Small intestine (tissue), 7 donors: ENCODE measurements at regions not wholly inside any gene's neighbourhood (a gene's known extent, or its start where the extent isn't known, plus 50 kb on each side); places are given as distances from the start of the nearest gene placed in this dataset.

Experiments
- DNase-seq, 2 donors: peaks; one replicate each; pipeline versions ENCODE4 v3.0.0 to v3.0.0-alpha.2; 2013
- FAIRE-seq: peaks from 2 replicates; lab custom pipeline; 2012; peaks lifted over from hg19 to GRCh38; lab: Jason Lieb, UNC
- H3K27ac ChIP-seq, 3 donors: one replicate each; pipeline ENCODE4 v1.5.1; 2013; ENCODE audit warnings: low read length in 2 of 3, mild to moderate bottlenecking in 2 of 3, control low read depth in 1 of 3, inconsistent platforms in 1 of 3, low read depth in 1 of 3, moderate library complexity in 1 of 3
- H3K27me3 ChIP-seq, 3 donors: one replicate each; pipeline ENCODE4 v1.6.1; 2013; ENCODE audit warnings: low read length in 3 of 3, inconsistent platforms in 1 of 3; ENCODE audit not compliant: control insufficient read depth in 3 of 3, insufficient read depth in 3 of 3
- H3K36me3 ChIP-seq, 3 donors: one replicate each; pipeline ENCODE4 v1.6.1; 2013; ENCODE audit warnings: low read length in 3 of 3, inconsistent platforms in 1 of 3, low read depth in 1 of 3, mild to moderate bottlenecking in 1 of 3, moderate library complexity in 1 of 3; ENCODE audit not compliant: control insufficient read depth in 3 of 3, insufficient read depth in 2 of 3
- H3K4me1 ChIP-seq, 3 donors: one replicate each; pipeline ENCODE4 v1.6.1; 2013; ENCODE audit warnings: low read length in 2 of 3, inconsistent platforms in 1 of 3, low read depth in 1 of 3, mild to moderate bottlenecking in 1 of 3, moderate library complexity in 1 of 3; ENCODE audit not compliant: control insufficient read depth in 3 of 3, insufficient read depth in 2 of 3
- H3K4me3 ChIP-seq, 3 donors: one replicate each; pipeline ENCODE4 v1.5.1; 2013; ENCODE audit warnings: low read length in 3 of 3, control low read depth in 1 of 3, inconsistent platforms in 1 of 3, low read depth in 1 of 3, mild to moderate bottlenecking in 1 of 3, moderate library complexity in 1 of 3
- H3K9me3 ChIP-seq, 2 donors: one replicate each; pipeline ENCODE4 v1.6.1; 2013; ENCODE audit warnings: low read depth in 1 of 2, low read length in 1 of 2; ENCODE audit not compliant: control insufficient read depth in 2 of 2, insufficient read depth in 1 of 2
- WGBS, 3 donors: extraction: QIAGEN DNeasy Blood & Tissue Kit; methylation state at CpG; one replicate each; pipeline ENCODE4 v1.1.7; 2013; 5-methylcytosine and 5-hydroxymethylcytosine counted together
- donor health status: healthy with polysubstance abuse.
- donor health status: control.
- donor health status: control.
- donor health status: Bipolar disorder and iron deficiency.
- donor health status: healthy.

GRCh38 chr2:6312367-6312766 is 553.3 kb downstream of the CMPK2 start:
- 85 to 88% (median 87%) methylated on average over 6 of the region's 6 CpGs for WGBS, 3 donors
- Histone ChIP-seq H3K9me3 (no peaks in the 10 kb centered on the region), H3K36me3 (no peaks in the 10 kb centered on the region), H3K4me3 (no peak overlapping the region), H3K27me3 (peaks cover 0 to 4% (median 0%) of the 10 kb centered on the region in 3 donors), H3K27ac (no peak overlapping the region), H3K4me1 (no peaks in the 10 kb centered on the region)
- DNase-seq (no peak), FAIRE-seq (no peak)

- no peak for DNase-seq
- Histone ChIP-seq H3K9me3 (no peaks in the 10 kb centered on the region), H3K4me1 (no peaks in the 10 kb centered on the region), H3K27ac (no peak overlapping the region), H3K27me3 (peaks cover 0 to 4% (median 0%) of the 10 kb centered on the region in 3 donors), H3K36me3 (no peaks in the 10 kb centered on the region), H3K4me3 (no peak overlapping the region)
- 59 to 72% (median 66%) methylated on average over 4 of the region's 4 CpGs for WGBS, 3 donors
- FAIRE-seq: no peak
These were observed 551.3 kb downstream of the CMPK2 start for GRCh38 chr2:6314218-6314960.

GRCh38 chr2:6325616-6326015 is 540.1 kb downstream of the CMPK2 start:
- Histone ChIP-seq H3K4me3 (no peak overlapping the region), H3K4me1 (no peaks in the 10 kb centered on the region), H3K36me3 (no peaks in the 10 kb centered on the region), H3K9me3 (peaks cover 0 to 2% of the 10 kb centered on the region in 2 donors), H3K27ac (no peak overlapping the region), H3K27me3 (no peaks in the 10 kb centered on the region)
- 82 to 85% (median 83%) methylated on average over 9 of the region's 9 CpGs for WGBS, 3 donors
- DNase-seq (no peak), FAIRE-seq (no peak)

- H3K27ac ChIP-seq: no peak overlapping the region
- H3K9me3 ChIP-seq: peaks cover 0 to 2% of the 10 kb centered on the region in 2 donors
- no peak overlapping the region for H3K4me3 ChIP-seq
- DNase-seq (no peak), FAIRE-seq (no peak)
- no peaks in the 10 kb centered on the region for H3K27me3 ChIP-seq
- no peaks in the 10 kb centered on the region for H3K36me3 ChIP-seq
- 81 to 90% (median 86%) methylated on average over 3 of the region's 3 CpGs for WGBS, 3 donors
- H3K4me1 ChIP-seq: no peaks in the 10 kb centered on the region
These were observed 538.7 kb downstream of the CMPK2 start for GRCh38 chr2:6326958-6327357.

GRCh38 chr2:6336752-6337471 is 528.8 kb downstream of the CMPK2 start:
- WGBS, 3 donors: 81 to 84% (median 83%) methylated on average over 5 of the region's 5 CpGs
- no peaks in the 10 kb centered on the region for H3K4me1 ChIP-seq
- no peaks in the 10 kb centered on the region for H3K36me3 ChIP-seq
- no peaks in the 10 kb centered on the region for H3K27me3 ChIP-seq
- no peak overlapping the region for H3K4me3 ChIP-seq
- H3K9me3 ChIP-seq: no peaks in the 10 kb centered on the region
- no peak overlapping the region for H3K27ac ChIP-seq
- no peak for DNase-seq
- no peak for FAIRE-seq

DNA sequence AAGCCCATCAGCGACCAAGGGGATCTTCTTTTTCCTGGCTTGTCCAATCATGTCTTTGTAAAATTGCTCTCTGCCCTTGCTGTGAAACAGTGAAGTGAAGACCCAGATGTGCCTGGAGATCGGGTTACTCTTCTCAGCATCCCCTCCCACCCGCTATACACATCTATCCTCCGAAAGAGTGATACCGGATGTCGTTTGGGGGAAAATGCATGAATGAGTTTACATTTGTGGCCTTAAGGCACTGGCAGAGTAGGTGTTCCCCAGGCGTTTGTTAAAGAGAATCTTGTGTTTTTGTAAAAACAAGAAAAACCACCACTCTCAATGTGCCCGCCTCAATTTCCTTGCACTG is 528.3 kb downstream of the CMPK2 start:
- Histone ChIP-seq H3K9me3 (no peaks in the 10 kb centered on the region), H3K4me1 (no peaks in the 10 kb centered on the region), H3K4me3 (no peak overlapping the region), H3K27me3 (no peaks in the 10 kb centered on the region), H3K36me3 (no peaks in the 10 kb centered on the region), H3K27ac (no peak overlapping the region)
- no peak for DNase-seq
- FAIRE-seq: no peak
- WGBS, 3 donors: 62 to 82% (median 81%) methylated on average over 8 of the region's 8 CpGs

DNA sequence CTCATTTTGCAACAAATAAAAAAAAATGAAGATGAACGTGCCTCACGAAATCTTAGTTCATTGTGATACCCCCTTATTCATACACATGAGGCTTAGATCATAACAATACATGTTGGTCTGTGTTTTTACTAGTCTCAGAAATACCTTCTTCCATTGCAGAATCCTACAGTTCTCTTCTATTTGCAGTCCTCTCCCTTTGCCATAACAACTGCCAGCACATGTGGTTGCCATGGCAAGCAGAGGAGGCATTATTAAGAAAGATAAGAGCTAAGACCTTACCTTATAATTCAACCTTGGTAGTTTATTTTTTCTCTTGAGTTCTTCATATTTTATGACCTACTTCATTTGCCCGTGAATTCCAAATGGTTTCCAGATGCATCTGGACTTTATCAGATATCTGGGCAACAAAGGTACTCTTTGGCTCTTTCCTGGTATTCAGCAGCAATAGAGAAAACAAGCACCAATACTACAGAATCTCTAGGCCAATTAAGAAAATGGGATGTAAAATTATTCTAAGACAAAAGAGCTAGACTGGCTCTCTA is 524.0 kb downstream of the CMPK2 start:
- FAIRE-seq: no peak
- no peak overlapping the region for H3K27ac ChIP-seq

DNA sequence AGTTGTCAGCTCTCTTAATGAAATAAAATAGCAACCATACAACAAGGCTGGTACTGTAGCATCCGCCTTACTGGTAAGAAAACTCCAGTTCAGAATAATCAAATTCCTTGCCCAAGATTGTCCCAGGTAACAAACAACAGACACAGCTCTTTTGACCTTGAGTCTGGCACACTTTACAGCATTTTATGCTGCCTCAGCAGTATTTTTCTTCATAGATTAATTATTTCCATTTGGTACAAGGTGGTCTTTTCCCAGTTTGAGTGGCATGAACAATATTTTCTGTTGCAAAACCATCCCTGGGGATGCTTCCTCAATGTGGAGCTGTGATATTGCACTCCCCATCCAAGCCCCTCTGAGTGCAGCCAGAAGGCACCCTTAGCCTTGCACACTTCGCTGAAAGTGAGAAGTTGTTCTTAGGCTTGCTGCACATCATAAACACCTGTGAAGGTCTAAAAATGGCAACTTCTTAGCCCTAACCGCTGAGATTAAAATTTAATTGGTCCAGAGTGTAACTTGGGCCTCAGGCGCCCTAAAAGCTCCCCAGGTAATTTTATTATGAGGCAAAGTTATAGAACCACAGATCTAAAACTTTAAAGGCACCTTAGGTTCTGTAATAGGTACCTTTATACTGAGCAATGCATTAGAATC is 523.3 kb downstream of the CMPK2 start:
- WGBS, 3 donors: 85 to 87% (median 87%) methylated on average over 4 of the region's 4 CpGs
- FAIRE-seq: no peak

More for the DNA sequence above, 524.0 kb downstream of the CMPK2 start:
- Histone ChIP-seq H3K4me1 (no peaks in the 10 kb centered on the region), H3K9me3 (no peaks in the 10 kb centered on the region), H3K4me3 (no peak overlapping the region), H3K27me3 (no peaks in the 10 kb centered on the region), H3K36me3 (no peaks in the 10 kb centered on the region)
- WGBS, 3 donors: 71 to 72% (median 71%) methylated on average over 3 of the region's 3 CpGs
- DNase-seq: no peak

More for the DNA sequence above, 523.3 kb downstream of the CMPK2 start:
- Histone ChIP-seq H3K36me3 (no peaks in the 10 kb centered on the region), H3K4me1 (no peaks in the 10 kb centered on the region), H3K9me3 (no peaks in the 10 kb centered on the region), H3K27me3 (no peaks in the 10 kb centered on the region), H3K4me3 (no peak overlapping the region), H3K27ac (no peak overlapping the region)
- no peak for DNase-seq
